OCI-LY1 (cell line): ENCODE measurements at regions not wholly inside any gene's neighbourhood (a gene's known extent, or its start where the extent isn't known, plus 50 kb on each side); places are given as distances from the start of the nearest gene placed in this dataset.

Experiments used
- EZH2 ChIP-seq: fragments of 200-600 bp; sonication (generic), shearing (Covaris generic); IDR thresholded peaks from 2 replicates; pipeline ENCODE4 v1.8.0; 2017; ENCODE audit warnings: borderline replicate concordance, mixed run types, mild to moderate bottlenecking, antibody characterized with exemption, low read length, moderate library complexity, mixed read lengths
- TF ChIP-seq, protein P1 (sequence below): fragments of 200-600 bp; sonication (generic), shearing (Covaris generic); IDR thresholded peaks from 2 replicates; pipeline ENCODE4 v1.5.1; 2017; ENCODE audit warnings: mild to moderate bottlenecking, antibody characterized with exemption, low read length, moderate library complexity, mixed read lengths

DNA sequence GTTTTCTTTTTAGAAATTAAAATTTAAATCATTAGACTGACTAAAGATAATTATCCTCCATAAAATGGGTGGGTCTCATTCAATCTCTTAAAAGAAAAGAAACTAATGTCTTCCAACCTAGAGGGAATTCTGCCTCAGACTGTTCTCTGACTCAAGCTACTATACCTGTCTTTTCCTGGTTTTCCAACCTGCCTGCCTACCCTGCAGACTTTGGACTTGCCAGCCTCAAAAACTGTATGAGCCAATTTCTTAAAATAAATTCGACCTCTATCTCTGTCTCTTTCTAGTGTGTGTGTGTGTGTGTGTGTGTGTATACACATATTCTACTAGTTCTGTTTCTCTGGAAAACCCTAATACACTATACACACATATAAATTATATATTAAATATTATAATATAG lies 847.3 kb downstream of the PCDH17 start:
- TF ChIP-seq, protein P1, sequence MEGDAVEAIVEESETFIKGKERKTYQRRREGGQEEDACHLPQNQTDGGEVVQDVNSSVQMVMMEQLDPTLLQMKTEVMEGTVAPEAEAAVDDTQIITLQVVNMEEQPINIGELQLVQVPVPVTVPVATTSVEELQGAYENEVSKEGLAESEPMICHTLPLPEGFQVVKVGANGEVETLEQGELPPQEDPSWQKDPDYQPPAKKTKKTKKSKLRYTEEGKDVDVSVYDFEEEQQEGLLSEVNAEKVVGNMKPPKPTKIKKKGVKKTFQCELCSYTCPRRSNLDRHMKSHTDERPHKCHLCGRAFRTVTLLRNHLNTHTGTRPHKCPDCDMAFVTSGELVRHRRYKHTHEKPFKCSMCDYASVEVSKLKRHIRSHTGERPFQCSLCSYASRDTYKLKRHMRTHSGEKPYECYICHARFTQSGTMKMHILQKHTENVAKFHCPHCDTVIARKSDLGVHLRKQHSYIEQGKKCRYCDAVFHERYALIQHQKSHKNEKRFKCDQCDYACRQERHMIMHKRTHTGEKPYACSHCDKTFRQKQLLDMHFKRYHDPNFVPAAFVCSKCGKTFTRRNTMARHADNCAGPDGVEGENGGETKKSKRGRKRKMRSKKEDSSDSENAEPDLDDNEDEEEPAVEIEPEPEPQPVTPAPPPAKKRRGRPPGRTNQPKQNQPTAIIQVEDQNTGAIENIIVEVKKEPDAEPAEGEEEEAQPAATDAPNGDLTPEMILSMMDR = no peak
- TF ChIP-seq EZH2 = no peak
